Testis (tissue), 2 donors: ENCODE measurements at regions not wholly inside any gene's neighbourhood (a gene's known extent, or its start where the extent isn't known, plus 50 kb on each side); places are given as distances from the start of the nearest gene placed in this dataset.

Experiments used
- POLR2A ChIP-seq: fragments of 450-650 bp; IDR thresholded peaks from one replicate; pipeline ENCODE4 v1.6.1; 2017; ENCODE audit warnings: antibody characterized with exemption, mild to moderate bottlenecking, moderate library complexity
- TF ChIP-seq, protein P1 (sequence below), 3 experiments: fragments of 450-650 bp in 2 of 3; fragments of 200-600 bp in 1 of 3; sonication (generic) in 1 of 3; IDR thresholded peaks; one replicate each; pipeline ENCODE4 v1.5.1; 2016 to 2019; ENCODE audit warnings: antibody characterized with exemption in 3 of 3, mild to moderate bottlenecking in 2 of 3, moderate library complexity in 1 of 3

DNA sequence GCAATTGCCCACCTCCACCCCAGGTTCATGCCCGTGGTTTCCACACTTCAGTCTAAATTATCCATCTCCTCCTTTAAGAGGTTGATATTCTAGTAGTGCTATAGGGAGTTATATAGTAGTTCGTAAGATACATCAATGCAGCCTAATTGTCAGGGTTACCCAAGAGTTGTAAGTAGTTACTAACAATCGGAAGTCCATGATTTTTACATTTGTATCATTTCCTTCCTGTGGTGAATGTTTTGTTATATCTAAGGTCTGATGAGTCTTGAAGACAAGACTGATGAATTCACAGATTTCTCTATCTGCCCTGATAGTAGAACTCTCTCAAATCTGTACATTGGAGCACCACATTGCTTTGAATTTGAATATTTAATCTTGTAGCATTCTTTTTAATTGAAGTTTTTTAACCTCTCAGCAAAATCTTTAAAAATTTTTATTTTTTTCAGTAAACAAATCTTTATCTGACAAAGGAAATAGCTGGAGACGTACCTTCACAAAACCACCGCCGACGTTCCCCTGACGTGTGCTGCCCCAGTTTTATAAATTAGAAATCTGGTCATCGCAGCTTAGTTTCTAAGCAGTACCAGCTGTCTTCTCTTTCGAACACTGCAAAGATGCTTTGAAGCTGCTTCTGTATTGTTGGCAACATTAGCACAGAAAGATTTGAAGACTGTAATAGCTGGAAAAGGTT, 264.5 kb downstream of the SOCS6 start:
- TF ChIP-seq, protein P1, sequence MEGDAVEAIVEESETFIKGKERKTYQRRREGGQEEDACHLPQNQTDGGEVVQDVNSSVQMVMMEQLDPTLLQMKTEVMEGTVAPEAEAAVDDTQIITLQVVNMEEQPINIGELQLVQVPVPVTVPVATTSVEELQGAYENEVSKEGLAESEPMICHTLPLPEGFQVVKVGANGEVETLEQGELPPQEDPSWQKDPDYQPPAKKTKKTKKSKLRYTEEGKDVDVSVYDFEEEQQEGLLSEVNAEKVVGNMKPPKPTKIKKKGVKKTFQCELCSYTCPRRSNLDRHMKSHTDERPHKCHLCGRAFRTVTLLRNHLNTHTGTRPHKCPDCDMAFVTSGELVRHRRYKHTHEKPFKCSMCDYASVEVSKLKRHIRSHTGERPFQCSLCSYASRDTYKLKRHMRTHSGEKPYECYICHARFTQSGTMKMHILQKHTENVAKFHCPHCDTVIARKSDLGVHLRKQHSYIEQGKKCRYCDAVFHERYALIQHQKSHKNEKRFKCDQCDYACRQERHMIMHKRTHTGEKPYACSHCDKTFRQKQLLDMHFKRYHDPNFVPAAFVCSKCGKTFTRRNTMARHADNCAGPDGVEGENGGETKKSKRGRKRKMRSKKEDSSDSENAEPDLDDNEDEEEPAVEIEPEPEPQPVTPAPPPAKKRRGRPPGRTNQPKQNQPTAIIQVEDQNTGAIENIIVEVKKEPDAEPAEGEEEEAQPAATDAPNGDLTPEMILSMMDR (IDR thresholded peaks at IDR 0.05): no peak
- no peak for TF ChIP-seq POLR2A
